ENCODE measurements at regions not wholly inside any gene's neighbourhood (a gene's known extent, or its start where the extent isn't known, plus 50 kb on each side); places are given as distances from the start of the nearest gene placed in this dataset.

DNA sequence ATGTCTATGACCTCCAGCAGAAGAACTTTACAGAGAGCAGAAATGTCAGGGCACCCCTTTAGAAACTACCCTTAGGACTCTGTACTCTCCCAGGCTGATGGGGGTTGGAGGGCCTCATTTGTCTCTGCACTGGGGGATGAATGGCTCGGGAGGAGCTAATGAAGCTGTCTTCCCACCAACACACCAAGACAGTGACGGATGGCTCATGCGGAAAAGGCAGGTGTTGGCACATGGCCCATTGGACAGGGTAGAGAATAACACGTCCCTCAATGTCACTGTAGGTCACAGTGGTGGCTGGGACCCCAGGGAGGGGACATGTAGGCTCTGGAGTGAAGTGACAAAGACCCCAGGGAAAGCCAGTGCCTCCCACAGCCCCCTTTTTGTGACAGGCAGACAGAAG, 64.0 kb upstream of the PCBD1 start:
- Histone ChIP-seq H3K27ac (ENCODE audit: insufficient read depth, low read length, poor library complexity, severe bottlenecking) (no peak overlapping the region), H3K9me3 (ENCODE audit: control insufficient read depth in 2 of 2, low read length in 2 of 2) (no peaks in the 10 kb centered on the region), H3K27me3 (ENCODE audit: control insufficient read depth, insufficient read depth, low read length) (no peaks in the 10 kb centered on the region), H3K4me3 (ENCODE audit: low read depth, low read length) (no peak overlapping the region), H3K4me1 (ENCODE audit: control insufficient read depth, insufficient read depth, low read length, poor library complexity, severe bottlenecking) (no peaks in the 10 kb centered on the region), H3K36me3 (ENCODE audit: control insufficient read depth, insufficient read depth, low read length) (no peaks in the 10 kb centered on the region)
- Mint-ChIP-seq H3K4me1 (peaks cover 0 to 2% (median 0%) of the 10 kb centered on the region in 4 donors), H3K27ac (no peak overlapping the region), H3K27me3 (no peaks in the 10 kb centered on the region), H3K9me3 (peaks cover 0 to 1% (median 0%) of the 10 kb centered on the region in 7 donors), H3K4me3 (no peak overlapping the region), H3K36me3 (no peaks in the 10 kb centered on the region)
- no peak for ATAC-seq (ENCODE audit: low read depth in 2 of 2)
- no peak for DNase-seq

DNA sequence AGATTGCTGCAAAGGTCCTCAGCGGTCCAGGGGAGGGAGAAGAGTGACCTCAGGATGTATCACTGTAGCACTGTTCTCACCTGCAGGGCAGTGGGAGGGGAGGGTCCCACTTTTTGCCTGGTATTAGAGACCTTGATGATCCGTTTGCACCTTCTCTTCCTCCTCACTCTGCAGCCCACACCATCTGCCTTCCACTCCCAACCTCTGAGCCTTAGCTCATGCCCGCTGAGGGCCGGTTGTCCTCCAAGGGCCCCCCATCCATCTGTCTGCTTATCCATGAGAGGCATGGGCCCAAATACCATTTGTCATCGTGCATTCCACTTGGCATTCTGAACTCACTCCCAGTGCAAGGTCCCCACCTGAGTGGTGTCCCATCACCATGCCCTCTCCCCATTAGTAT, 64.6 kb upstream of the PCBD1 start:
- H3K4me3 Mint-ChIP-seq = no peak overlapping the region
- peaks cover 0 to 1% (median 0%) of the 10 kb centered on the region in 7 donors for H3K9me3 Mint-ChIP-seq
- ATAC-seq (ENCODE audit: low read depth in 2 of 2) (no peak), DNase-seq (no peak)
- no peaks in the 10 kb centered on the region for H3K36me3 ChIP-seq (ENCODE audit: control insufficient read depth, insufficient read depth, low read length)
- no peak overlapping the region for H3K4me3 ChIP-seq (ENCODE audit: low read depth, low read length)
- no peaks in the 10 kb centered on the region for H3K27me3 ChIP-seq (ENCODE audit: control insufficient read depth, insufficient read depth, low read length)
- no peak overlapping the region for H3K27ac Mint-ChIP-seq
- no peaks in the 10 kb centered on the region for H3K27me3 Mint-ChIP-seq
- no peaks in the 10 kb centered on the region for H3K9me3 ChIP-seq (ENCODE audit: control insufficient read depth in 2 of 2, low read length in 2 of 2)
- H3K36me3 Mint-ChIP-seq = no peaks in the 10 kb centered on the region
- H3K4me1 ChIP-seq (ENCODE audit: control insufficient read depth, insufficient read depth, low read length, poor library complexity, severe bottlenecking) = no peaks in the 10 kb centered on the region
- H3K27ac ChIP-seq (ENCODE audit: insufficient read depth, low read length, poor library complexity, severe bottlenecking) = no peak overlapping the region
- H3K4me1 Mint-ChIP-seq = peaks cover 0 to 2% (median 0%) of the 10 kb centered on the region in 4 donors

DNA sequence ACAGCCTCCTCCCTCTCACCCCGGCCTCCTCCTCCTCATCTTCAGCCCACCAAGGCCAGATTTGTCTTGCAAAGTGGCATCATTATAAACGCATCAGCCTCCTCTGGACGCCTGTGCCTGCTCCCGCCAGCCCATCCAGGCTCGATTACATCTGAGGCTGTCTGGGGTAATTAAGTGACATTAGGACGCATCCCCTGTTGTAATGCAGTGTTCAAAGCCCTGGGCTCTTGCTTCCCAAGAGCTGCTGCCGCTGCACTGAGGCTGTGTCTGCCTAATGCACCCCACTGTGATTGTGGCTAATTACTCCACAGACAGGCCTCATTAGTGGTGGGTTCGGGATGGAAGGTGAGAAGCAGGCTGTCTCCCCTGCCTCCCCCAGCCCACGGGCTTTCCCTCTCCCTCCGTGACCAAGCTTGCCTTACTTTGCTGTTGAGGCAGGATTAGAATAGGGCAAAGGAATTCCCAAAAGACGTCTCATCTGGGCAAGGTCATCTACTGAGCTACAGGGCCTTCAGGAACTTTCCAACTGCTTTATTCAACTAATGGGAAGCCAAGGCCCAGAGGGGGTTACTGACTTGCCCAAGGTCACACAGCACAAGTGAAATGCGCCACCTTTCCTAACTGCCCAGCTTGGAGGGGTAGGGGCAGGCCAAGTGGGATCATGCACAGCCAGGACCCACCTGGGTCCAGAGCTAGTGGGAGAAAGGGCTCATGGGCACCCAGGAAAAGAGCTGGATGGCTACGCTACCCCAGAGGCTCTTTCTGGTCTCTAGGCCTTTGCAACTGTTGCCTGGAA, 66.2 kb upstream of the PCBD1 start:
- H3K4me1 Mint-ChIP-seq = peaks cover 0 to 2% (median 0%) of the 10 kb centered on the region in 4 donors
- no peaks in the 10 kb centered on the region for H3K27me3 Mint-ChIP-seq
- Histone ChIP-seq H3K27ac (ENCODE audit: insufficient read depth, low read length, poor library complexity, severe bottlenecking) (no peak overlapping the region), H3K4me1 (ENCODE audit: control insufficient read depth, insufficient read depth, low read length, poor library complexity, severe bottlenecking) (no peaks in the 10 kb centered on the region), H3K27me3 (ENCODE audit: control insufficient read depth, insufficient read depth, low read length) (peaks cover 2% of the 10 kb centered on the region), H3K4me3 (ENCODE audit: low read depth, low read length) (no peak overlapping the region), H3K36me3 (ENCODE audit: control insufficient read depth, insufficient read depth, low read length) (no peaks in the 10 kb centered on the region), H3K9me3 (ENCODE audit: control insufficient read depth in 2 of 2, low read length in 2 of 2) (no peaks in the 10 kb centered on the region)
- peaks cover 0 to 1% (median 0%) of the 10 kb centered on the region in 7 donors for H3K9me3 Mint-ChIP-seq
- no peak overlapping the region for H3K27ac Mint-ChIP-seq
- no peaks in the 10 kb centered on the region for H3K36me3 Mint-ChIP-seq
- no peak for DNase-seq
- H3K4me3 Mint-ChIP-seq = no peak overlapping the region
- ATAC-seq (ENCODE audit: low read depth in 2 of 2) = no peak

DNA sequence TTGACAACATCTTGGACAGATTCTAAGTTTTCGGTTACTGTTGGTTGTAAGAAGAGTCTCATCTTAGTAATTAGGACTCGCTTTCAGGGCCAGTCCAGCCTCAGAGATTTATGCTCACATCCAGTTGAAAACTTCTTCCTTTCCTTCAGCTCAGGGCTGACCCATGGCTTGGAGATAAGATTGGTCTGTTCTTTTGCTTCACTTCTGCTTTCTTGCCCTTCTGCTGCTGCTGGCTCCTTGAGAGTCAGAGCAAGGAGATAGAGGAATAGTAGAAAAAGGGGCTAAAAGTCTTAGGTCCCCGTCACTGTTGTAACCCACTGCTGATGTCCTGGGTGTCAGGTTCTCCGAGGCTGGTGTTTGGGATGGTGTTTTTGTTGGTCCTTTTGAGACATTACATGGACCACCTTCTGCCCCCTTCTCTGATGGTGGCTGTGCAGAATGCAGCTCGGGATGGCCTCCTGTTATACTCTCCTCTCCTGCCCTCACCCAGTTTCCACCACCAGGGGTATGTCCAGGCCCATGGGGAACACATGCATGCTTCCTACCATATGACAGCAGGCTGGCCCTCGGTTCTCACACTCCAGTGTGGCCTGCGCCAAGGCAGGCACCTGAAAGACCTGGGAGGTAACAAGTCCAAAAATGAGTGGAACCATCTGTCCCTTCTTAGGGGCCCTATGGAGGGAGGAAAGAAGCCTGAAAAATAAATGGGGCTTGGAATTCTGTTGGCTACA, 67.8 kb upstream of the PCBD1 start:
- H3K36me3 Mint-ChIP-seq = no peaks in the 10 kb centered on the region
- no peak for ATAC-seq (ENCODE audit: low read depth in 2 of 2)
- no peaks in the 10 kb centered on the region for H3K36me3 ChIP-seq (ENCODE audit: control insufficient read depth, insufficient read depth, low read length)
- H3K27me3 Mint-ChIP-seq = no peaks in the 10 kb centered on the region
- H3K4me3 Mint-ChIP-seq = no peak overlapping the region
- peaks cover 0 to 1% (median 0%) of the 10 kb centered on the region in 7 donors for H3K9me3 Mint-ChIP-seq
- no peaks in the 10 kb centered on the region for H3K4me1 ChIP-seq (ENCODE audit: control insufficient read depth, insufficient read depth, low read length, poor library complexity, severe bottlenecking)
- H3K4me1 Mint-ChIP-seq = peaks cover 0 to 2% (median 0%) of the 10 kb centered on the region in 4 donors
- H3K27ac Mint-ChIP-seq = no peak overlapping the region
- H3K27ac ChIP-seq (ENCODE audit: insufficient read depth, low read length, poor library complexity, severe bottlenecking) = no peak overlapping the region
- no peak for DNase-seq
- no peak overlapping the region for H3K4me3 ChIP-seq (ENCODE audit: low read depth, low read length)
- H3K27me3 ChIP-seq (ENCODE audit: control insufficient read depth, insufficient read depth, low read length) = peaks cover 2% of the 10 kb centered on the region
- no peaks in the 10 kb centered on the region for H3K9me3 ChIP-seq (ENCODE audit: control insufficient read depth in 2 of 2, low read length in 2 of 2)

DNA sequence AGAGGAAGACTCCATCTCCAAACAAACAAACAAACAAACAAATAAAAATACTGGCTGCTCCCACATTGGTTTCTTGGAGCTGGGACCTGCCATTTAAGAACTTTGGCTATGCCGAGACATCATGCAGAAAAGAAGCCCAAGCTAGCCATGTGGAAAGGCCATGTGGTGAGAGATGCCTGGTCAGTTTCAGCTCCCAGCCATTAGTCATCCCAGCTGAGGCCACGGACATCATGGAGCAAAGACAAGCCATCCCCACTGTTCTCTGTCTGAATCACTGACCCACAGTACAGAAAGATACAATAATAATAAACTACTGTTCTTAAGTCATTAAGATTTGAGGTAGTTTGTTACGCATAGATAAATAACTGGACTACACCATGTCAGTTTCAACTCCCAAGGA, 70.0 kb upstream of the PCBD1 start:
- Mint-ChIP-seq H3K27me3 (no peaks in the 10 kb centered on the region), H3K9me3 (peaks cover 0 to 1% (median 0%) of the 10 kb centered on the region in 7 donors), H3K4me3 (no peak overlapping the region), H3K36me3 (no peaks in the 10 kb centered on the region), H3K4me1 (peaks cover 0 to 2% (median 0%) of the 10 kb centered on the region in 4 donors), H3K27ac (no peak overlapping the region)
- DNase-seq (no peak), ATAC-seq (ENCODE audit: low read depth in 2 of 2) (no peak)
- Histone ChIP-seq H3K27me3 (ENCODE audit: control insufficient read depth, insufficient read depth, low read length) (peaks cover 2% of the 10 kb centered on the region), H3K27ac (ENCODE audit: insufficient read depth, low read length, poor library complexity, severe bottlenecking) (no peak overlapping the region), H3K36me3 (ENCODE audit: control insufficient read depth, insufficient read depth, low read length) (no peaks in the 10 kb centered on the region), H3K4me1 (ENCODE audit: control insufficient read depth, insufficient read depth, low read length, poor library complexity, severe bottlenecking) (no peaks in the 10 kb centered on the region), H3K9me3 (ENCODE audit: control insufficient read depth in 2 of 2, low read length in 2 of 2) (no peaks in the 10 kb centered on the region), H3K4me3 (ENCODE audit: low read depth, low read length) (no peak overlapping the region)

DNA sequence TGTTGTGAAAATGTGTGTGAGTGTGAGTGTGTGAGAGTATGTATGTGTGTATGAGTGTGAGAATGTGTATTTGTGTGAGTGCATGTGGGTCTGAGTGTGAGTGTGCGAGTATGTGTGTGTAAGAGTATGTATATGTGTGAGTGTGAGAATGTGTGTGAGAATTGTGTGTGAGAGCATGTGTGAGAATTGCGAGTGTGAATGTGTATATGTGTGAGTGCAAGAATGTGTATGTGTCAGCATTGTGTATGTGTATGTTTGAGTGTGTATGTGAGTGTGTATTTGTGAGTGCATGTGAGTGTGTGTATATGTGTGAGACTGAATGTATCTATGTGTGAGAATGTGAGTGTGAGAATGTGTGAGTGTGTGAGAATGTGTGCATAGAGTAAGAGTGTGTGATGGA, 72.0 kb upstream of the PCBD1 start:
- peaks cover 2% of the 10 kb centered on the region for H3K27me3 ChIP-seq (ENCODE audit: control insufficient read depth, insufficient read depth, low read length)
- Mint-ChIP-seq H3K9me3 (no peaks in the 10 kb centered on the region), H3K36me3 (no peaks in the 10 kb centered on the region), H3K4me3 (no peak overlapping the region), H3K4me1 (no peaks in the 10 kb centered on the region), H3K27me3 (no peaks in the 10 kb centered on the region), H3K27ac (no peak overlapping the region)
- no peaks in the 10 kb centered on the region for H3K4me1 ChIP-seq (ENCODE audit: control insufficient read depth, insufficient read depth, low read length, poor library complexity, severe bottlenecking)
- H3K36me3 ChIP-seq (ENCODE audit: control insufficient read depth, insufficient read depth, low read length) = no peaks in the 10 kb centered on the region
- no peaks in the 10 kb centered on the region for H3K9me3 ChIP-seq (ENCODE audit: control insufficient read depth in 2 of 2, low read length in 2 of 2)
- H3K4me3 ChIP-seq (ENCODE audit: low read depth, low read length) = no peak overlapping the region
- ATAC-seq (ENCODE audit: low read depth in 2 of 2) (no peak), DNase-seq (no peak)
- H3K27ac ChIP-seq (ENCODE audit: insufficient read depth, low read length, poor library complexity, severe bottlenecking) = no peak overlapping the region

DNA sequence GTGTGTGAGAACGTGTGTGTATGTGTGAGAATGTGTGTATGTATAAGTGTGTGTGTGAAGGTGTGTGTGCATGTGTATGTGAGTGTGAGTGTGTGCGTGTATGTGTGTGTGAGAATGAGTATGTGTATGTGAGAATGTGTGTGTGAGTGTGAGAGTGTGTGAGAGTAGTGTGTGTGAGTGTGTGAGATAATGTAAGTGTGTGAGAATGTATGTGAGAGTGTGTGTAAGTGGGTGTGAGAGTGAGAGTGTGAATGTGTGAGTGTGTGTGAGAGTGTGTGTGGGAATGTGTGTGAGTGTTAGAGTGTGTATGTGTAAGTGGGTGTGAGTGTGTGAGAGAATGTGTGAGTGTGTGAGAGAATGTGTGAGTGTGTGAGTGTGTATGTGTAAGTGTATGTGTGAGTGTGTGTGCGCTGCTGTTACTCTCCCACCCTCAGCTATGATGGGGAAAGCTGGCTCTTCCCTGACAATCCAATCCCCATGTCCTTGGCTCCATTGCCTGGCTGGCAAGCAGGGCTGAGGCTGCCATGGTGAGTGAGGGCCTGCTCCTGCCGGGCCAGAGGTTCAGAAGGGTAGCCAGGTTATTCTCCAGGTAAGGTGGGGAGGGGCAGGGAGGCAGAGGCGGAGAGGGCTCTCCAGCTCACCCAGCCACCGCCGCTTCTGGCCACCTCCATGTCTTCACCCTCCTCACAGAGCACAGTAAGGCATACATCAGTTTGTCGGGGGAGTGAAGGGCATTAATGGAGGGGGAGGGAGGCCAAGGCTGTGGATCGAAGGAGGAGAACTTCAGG, 72.6 kb upstream of the PCBD1 start:
- Mint-ChIP-seq H3K27me3 (no peaks in the 10 kb centered on the region), H3K4me1 (no peaks in the 10 kb centered on the region), H3K36me3 (no peaks in the 10 kb centered on the region), H3K9me3 (no peaks in the 10 kb centered on the region), H3K4me3 (no peak overlapping the region), H3K27ac (no peak overlapping the region)
- H3K9me3 ChIP-seq (ENCODE audit: control insufficient read depth in 2 of 2, low read length in 2 of 2) = no peaks in the 10 kb centered on the region
- no peak for ATAC-seq (ENCODE audit: low read depth in 2 of 2)
- H3K4me1 ChIP-seq (ENCODE audit: control insufficient read depth, insufficient read depth, low read length, poor library complexity, severe bottlenecking) = no peaks in the 10 kb centered on the region
- no peak overlapping the region for H3K4me3 ChIP-seq (ENCODE audit: low read depth, low read length)
- DNase-seq = no peak
- no peaks in the 10 kb centered on the region for H3K36me3 ChIP-seq (ENCODE audit: control insufficient read depth, insufficient read depth, low read length)
- no peak overlapping the region for H3K27ac ChIP-seq (ENCODE audit: insufficient read depth, low read length, poor library complexity, severe bottlenecking)
- peaks cover 2% of the 10 kb centered on the region for H3K27me3 ChIP-seq (ENCODE audit: control insufficient read depth, insufficient read depth, low read length)
